NCI-H128 (cell line): ENCODE measurements at regions not wholly inside any gene's neighbourhood (a gene's known extent, or its start where the extent isn't known, plus 50 kb on each side); places are given as distances from the start of the nearest gene placed in this dataset.

Experiments used
- DNase-seq: peaks from one replicate; lab custom pipeline; 2025; ENCODE audit not compliant: unreplicated experiment; lab: John Stamatoyannopoulos, UW

DNA sequence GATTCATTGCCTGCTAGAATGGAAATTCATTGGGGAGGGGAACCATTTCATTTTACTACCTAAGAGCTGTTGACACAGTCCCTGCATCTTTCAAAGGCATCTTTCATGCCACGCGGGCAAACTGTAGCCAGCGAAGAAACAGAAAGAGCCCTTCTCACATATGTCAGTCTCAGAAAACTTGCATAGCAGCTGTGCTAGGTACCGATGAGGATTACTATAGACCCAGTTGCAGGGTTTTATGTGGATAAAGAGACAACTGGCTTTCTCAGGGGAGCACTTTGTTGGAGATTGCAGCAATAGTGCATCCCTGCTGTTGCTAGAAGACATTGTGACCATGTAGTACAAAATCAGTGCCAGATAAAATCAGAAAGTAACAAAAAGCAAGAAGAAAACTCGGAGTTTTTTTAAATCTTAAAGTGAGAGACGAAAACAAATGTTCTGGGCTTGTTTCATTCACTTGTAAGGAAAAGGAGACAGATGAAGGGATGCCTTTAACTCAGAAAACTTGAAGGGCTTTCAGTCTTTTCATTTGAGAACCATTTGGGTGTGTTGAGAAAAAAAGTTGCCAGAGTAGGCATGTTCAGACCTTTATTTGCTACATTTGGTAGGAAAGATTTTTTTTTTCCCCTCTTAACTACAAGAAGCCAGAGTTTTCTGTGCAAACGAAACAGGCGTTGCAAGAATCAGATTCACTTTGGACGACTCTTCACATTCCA is 804.1 kb downstream of the USP25 start:
- no peak for DNase-seq

DNA sequence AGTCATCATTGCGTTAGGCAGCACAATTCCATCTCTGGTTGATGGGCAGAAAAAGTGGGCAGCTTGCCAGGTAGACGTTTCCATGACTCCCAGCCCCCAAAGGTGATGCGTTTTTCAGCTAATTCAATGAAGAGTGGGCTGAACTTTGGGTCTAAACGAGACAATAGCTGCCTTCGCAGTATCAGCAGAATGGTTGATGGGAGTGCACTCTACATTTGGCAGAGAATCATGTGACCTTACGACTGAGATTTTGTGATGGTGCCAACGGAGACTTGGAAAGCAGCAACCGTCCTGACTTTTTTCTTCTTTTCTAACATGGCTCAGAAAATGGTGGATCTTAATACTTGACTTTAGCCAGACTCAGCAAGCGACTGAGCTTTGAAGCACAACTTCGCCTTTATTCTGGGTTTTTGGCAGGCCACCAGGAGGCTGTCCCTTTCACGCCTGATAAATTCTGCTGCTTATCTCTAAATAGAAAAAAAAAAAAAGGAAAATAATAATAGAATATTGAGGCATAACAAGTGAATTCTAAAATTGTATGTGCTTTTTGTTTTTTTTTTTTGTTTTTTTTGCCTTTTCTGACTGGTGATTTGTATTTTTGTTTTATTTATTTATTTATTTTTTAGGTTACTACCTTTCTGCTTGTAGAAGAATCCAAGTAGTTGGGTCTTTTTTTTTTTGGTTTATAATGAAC is 804.8 kb downstream of the USP25 start:
- DNase-seq = no peak

DNA sequence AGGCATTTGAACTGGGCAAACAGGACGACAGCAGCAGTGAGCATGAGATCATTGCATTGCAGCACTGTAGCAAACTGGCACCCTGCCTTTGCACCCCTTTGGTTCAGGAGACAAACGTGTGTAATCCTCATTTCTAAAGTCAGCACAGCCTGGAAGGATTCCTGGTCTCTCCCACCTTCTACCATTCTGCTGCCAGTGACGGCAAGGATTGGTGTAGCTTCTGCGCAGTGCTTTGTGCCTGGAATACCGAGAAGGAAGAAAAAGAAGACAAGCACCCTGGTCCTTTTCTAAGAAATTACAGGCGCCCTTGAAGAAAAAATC is 805.3 kb downstream of the USP25 start:
- no peak for DNase-seq

DNA sequence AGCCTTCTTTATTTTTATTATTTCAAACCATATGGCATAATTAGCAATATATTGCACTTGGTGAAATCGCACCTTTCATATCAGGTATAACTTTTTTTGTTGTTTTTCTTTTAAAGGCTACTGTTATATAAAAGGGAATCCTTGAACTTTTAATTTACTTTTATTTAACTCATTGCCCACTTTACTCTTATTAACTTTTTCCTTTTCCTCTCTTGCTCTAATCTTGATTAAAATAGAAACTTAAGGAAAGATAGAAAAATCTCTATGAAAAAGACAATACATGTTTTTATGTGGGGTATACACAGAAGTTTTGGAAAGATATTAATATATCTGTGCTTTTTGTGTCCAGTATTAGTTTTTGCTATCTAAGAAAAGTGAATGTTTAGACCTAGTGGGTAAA is 805.8 kb downstream of the USP25 start:
- DNase-seq = no peak

DNA sequence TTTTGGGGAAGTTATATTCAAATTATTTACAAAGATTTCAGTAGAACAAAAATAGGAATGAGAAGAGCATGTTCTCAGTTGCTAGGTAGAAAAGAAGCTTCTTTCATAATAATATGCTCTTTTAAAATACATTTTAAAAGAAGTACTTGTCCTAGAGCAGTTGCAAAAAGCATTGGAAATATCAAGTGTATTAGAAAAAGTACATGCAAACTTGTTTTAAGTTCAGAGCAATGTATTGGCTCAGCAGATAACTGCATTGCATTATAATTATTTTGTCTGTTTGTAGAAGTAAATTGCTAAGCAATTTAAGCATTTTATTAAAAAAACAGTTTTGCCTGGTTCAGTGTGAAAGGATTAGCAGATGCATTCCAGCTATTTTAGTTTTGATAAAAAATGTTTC is 806.4 kb downstream of the USP25 start:
- DNase-seq = no peak

DNA sequence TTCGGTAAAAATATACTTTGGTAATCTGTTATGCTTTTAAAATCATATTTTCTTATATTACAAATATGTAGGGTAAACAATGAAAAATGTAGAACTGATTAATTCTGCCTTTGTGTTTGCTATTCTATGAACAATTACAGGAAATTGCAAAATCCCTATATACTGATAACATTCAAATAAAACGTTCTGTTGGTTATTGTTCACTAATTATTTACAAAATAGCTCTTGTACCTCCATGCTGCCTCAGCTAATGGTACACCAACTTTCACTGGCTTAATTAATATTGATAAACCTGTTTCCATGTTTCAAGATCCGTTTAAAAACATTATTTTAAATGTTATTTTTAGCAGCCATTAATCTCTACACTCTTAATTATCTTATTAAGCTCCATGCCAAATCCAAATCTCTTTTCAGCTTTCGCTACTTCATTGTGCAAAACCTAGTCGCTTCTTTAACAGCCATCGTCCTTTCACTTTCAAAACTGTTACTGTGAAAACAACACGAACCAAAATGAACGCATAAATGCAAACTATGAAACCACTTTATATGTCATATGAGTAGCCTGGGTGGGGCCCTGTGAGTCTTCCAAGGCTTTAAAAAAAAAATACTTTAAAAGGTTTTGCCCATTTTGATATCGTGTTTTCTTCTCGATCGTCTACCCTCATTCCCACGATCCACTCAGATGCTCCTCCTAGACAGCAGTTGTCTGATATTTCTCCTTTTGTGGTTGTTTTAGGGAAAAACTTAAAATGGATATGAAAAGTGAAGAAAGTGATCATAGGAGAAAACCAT is 807.1 kb downstream of the USP25 start:
- DNase-seq = no peak

DNA sequence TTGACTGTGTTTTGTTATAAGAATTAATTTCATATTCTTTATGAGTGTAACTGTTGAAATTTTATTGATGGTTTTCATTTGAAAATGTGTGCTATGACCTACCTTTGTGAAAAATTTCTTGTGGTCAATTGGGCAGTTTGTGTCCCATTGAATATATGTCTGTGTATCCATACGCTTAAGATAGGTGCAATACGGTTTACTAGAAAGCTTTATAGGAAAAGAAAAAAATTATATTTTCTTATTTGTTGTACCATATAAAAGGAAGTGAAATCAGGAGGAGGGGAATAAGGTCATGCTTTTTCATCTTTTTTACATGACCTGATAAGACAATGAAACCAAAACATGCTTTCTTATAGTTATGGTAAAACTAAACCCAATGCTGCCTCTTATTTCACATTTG is 807.7 kb downstream of the USP25 start:
- DNase-seq = no peak

DNA sequence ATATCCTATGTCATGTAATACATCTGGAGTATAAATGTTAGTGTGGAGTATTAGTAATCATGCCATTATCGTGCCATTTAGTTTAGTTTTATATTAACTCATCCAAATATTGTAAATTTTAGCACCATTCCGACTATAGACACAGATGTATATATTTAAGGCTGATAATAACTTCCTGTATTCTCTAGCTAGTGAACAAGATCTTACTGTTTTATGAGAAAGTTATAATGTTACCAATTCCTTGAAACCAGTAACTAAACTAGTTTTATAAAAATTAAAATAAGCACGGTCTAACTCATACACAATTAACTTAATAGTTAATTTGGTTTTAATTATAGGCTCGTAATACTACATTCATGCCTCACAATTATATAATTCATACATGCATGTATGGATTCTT is 808.6 kb downstream of the USP25 start:
- no peak for DNase-seq

DNA sequence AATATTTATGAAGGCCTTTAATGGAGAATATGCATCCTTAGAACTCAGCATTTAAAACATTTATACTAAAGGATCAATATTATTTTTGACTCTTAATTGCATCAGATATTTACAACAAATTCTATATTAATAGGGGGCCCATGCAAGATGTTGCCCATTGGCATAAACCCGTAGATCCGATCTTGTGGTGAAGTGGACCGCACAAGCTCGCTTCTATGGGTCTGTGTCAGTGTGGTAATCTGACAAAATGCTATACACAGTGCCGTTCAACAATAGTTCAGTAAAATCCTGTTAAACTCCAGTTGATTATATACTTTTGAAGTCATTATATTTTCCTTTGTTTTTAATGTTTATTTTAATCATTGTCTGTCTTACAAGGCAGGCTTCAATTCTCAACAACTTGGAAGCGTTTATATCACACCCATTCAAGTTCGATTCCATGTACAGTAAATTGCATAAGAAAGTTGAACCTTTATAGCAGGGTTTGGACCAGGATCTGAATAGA is 809.2 kb downstream of the USP25 start:
- DNase-seq = no peak

DNA sequence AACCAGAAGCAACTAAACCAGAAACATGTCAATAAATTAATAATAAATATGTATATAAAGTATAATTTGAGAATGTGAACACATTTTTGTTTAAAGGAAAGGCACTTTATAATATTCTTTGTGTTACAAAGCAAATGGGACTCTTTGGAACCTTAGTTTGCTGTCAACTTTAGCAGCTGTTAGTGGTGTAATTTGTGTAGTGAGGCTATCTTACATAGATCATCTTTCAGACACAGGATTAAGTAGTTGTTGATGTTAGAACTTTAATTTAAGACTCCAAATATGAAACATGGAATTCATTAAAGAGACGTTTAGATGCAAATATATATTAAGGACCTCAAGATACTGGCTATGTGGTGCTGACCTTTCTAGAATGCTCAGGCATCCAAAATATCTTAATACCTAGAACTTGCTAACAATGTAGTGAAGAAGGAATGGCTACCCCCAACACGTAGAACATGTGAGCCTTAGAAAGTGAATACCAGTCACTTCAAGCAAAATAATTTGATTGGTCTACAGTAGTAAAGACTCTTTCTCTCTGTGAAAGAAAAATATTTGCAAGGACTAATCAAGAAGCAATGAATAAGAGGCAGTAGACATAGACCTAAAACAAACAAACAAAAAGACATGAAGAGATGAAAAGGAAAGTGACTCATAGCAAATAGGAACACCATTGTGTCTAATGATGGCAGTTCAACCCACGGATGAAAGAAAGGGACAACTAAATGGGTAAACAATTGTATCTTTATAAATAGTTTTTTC is 811.4 kb downstream of the USP25 start:
- DNase-seq = no peak

DNA sequence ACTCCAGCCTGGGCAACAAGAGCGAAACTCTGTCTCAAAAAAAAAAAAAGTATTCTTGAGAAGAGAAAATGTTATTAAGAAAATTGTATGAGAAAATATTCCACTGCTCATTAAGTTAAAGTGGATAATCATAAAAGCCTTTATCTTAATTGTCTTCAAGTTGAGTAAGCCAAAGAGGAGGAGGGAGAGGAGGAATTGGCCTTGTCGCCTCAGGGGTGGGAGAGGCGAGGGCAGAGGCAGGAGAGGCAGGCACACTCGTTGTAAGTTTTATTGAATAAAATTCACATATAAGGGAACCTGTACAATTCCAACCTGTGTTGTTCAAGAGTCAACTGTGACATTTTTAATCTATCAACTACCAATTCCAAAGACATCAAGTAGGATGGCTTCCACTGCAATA is 820.3 kb downstream of the USP25 start:
- no peak for DNase-seq

DNA sequence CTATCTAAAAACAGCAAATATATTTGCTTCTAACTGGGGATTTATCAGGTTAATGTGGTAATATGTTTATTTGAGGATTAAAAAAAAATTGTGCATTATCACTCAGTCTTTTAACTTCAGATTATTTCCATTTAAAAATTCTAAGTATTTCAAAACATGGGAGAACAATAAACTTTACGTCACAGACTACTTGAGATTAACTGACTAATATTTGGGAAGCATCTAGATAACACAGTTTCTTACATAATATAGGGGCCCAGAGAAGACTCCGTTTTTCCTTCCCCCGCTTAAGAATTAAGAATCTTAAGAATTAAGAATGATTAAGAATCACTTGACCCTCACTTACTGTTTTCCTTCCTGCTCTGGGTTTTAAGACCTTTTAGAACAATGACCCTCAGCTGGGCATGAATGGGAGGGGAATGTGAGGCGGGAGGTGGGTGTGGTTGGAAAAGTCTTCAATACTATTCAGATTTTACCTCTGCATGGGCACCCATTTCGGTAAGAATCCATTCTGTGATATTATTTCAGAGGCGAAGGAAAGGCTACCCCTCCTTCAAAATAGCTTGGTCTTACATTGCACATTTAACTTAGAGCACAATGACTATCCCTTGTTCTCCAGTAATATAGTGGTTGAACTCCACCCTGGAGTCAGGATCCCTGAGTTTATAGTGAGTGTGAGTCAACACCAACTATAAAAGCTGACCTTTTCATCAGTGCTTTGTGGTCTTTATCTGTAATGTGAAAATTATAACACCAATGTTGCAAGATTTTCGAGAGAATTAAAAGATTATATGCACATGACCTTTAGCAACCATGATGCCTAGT is 821.3 kb downstream of the USP25 start:
- no peak for DNase-seq

DNA sequence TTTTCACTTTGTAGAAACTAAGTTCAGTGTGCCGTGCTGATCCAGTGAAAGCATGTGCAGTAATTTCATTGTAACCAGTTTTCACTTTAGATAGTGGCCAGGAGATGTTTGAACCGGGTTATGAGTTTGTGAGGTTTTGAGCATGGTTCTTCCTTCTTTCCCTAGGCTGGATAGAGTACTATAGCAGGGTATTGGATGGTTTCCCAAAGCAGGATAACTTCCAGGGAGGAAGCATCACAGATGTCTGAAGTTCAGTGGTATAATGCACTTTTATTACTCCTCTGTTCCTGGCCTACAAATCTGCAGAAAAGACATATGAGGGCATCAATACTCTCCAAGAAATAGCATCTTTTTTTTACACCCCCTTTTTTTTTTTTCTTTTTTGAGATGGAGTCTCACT is 823.1 kb downstream of the USP25 start:
- no peak for DNase-seq

DNA sequence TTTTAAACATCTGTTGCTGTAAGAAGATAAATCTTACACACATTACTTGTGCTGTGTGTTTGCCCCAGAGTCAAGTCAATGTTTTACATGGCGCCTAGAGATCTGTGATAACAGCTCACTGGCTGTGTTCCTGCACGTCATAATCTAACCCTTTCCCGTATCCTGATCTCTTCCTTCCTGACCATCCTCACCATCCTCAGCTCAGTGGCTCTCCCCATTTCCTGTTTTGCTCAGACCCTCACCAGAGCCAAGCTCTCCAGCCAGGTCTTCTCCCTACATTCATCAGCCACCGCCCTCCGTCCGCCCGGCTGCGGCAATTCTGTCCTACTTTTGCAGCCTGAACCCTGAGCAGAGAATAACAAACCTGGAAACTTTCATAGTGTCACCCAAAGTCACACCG is 824.7 kb downstream of the USP25 start:
- no peak for DNase-seq

DNA sequence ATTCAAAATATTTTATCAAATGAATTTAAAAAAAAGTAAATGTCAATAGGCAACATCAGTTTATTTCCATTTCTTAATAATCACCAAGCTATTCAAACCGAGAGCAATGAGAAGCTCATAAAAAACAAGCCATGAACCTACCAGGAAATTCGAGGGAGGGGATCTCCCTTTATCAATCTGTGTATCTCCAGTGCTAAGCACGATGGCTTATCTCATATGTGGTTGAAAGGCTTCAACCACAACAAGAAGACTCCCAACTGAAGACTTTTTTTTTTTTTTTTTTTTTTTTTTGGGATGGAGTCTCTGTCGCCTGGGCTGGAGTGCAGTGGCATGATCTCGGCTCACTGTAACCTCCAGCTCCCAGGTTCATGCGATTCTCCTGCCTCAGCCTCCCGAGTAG is 833.3 kb downstream of the USP25 start:
- DNase-seq = no peak

DNA sequence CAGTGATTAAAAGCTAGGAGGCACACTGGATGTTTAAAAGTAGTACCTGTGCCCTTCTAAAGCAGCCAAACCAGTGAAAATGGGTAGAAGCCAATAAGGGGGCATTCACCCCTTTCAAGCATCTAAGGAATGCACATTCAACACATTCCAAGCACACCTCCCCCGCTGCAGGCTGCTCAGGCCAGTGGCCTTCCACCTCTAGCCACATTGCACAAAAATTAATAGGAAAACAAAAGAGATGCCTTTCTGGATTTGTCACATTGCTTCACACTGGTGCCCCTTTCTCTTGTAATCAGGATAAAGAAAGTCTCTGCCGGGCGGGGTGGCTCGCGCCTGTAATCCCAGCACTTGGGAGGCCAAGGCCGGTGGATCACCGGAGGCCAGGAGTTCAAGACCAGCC is 834.0 kb downstream of the USP25 start:
- no peak for DNase-seq

DNA sequence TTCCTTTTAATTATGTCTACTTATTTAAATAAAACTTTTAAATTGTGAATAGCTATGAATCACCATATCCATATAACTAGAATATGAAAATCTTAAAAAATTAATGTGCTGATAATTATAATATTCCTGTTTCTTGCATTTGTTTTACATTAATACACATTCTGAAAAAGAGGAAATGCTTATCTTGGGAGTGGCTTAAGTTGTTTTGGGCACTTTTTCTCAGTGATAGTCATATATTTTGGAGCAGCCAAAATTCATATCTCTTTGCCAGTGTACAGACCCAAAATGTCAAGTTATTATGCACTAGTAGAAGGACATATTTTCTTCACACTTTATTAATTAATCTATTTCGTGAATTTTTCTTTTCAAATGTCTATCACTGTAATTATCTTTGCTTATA is 838.5 kb downstream of the USP25 start:
- no peak for DNase-seq

DNA sequence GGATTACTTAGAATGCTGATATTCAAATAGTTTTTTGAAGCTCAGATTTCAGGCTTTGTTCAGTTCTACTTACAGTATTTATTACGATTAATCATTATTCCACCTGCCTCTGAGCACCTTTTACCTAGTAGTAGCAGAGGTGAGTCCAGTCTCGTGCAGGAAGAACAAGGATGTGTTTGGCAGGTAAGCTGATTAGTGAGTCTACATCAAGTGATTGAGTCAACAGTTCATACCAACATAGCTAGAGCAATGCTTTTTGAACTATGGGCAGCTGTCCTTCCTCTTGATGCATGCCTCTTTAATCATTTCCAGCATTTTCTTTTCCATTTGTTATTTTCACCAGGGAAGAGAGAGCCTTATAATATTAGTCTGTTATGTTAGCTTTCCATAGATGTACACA is 838.9 kb downstream of the USP25 start:
- no peak for DNase-seq

DNA sequence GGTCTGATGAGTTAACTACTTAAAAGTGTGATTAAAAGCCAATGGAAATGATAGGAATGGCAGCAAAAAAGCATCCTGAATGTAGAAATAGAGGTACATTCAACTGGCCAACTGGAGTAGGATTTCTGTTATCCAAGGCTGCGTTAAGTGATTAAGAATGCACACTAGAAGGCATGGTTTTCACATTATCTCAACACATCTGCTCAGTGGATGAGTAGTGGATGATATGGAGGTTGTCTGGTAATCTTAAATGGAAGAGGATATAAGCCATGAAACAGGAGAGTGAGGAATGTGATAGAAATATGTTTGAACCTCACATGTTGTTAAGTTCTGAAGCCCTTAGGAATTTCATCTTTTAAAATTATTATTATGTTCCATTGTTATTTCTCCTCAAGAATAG is 839.9 kb downstream of the USP25 start:
- no peak for DNase-seq

DNA sequence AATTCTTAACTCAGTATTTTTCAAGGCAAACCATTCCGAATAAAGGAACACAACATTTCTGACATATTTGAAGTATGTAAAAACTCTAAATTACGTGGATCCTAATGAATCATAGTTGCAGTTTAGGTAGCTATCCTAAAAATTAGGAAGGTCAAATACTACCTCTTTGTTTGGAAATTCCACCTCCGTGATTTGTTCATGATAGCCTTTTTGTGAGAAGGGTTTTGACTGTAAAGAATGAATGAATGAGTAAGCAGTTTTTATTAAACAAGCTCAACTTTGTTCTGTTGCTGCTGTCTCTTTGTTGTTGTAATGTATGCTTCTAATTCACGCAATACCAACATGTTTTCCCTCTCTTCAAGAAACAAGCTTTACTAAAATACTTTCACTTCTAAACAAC is 840.4 kb downstream of the USP25 start:
- no peak for DNase-seq

DNA sequence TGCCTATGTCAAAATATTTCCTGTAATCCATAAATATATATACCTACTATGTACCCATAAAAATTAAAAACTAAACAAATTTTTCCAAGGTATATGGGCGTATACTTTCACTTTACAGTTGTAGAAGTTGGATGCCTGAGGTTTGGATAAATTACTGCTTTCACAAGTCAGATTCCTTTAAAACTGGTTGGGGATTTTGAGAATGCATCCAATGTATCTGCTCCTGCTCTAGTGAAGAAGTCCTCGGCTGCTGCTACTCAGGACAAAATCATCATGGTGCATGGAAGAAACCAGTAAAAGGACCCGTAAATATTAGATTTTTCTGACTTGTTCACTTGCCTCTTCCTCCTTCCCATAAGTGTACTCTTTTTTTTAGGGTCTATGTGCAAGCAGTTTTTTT is 841.1 kb downstream of the USP25 start:
- no peak for DNase-seq
